Activated CD4-positive, alpha-beta T cell treated with anti-CD3 and anti-CD28 coated beads, Interleukin-2, amount 50 U/mL, for 1 hour (primary cell): ENCODE measurements at regions not wholly inside any gene's neighbourhood (a gene's known extent, or its start where the extent isn't known, plus 50 kb on each side); places are given as distances from the start of the nearest gene placed in this dataset.
"Not testable (repeated sequence)": the region's sequence is repeated elsewhere in the genome, so short reads cannot be mapped to it uniquely, and the experiment has no call there.

ENCODE experiments used
- DNase-seq: peaks from one replicate; pipeline ENCODE4 v3.0.0-alpha.2; 2020

DNA sequence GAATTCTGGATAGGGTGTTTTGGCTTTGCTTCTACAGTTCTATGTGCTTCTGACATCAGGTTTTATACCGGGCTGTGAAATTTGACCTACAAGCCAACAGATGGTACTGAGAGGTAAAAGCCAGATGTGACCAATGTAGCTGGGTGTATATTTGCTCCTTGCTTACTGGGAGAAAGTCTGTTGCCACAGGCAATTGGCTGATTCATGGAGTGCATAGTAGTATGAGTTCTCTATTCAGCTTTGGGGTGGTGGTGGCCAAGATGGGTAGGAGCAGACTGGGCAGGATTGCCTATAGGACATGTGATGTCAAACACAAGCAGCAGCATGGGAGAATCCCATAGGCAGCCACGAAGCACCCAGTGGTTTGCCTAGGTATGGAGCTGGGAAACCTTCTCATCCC is 1827.0 kb downstream of the C4orf33 start:
- no peak for DNase-seq

DNA sequence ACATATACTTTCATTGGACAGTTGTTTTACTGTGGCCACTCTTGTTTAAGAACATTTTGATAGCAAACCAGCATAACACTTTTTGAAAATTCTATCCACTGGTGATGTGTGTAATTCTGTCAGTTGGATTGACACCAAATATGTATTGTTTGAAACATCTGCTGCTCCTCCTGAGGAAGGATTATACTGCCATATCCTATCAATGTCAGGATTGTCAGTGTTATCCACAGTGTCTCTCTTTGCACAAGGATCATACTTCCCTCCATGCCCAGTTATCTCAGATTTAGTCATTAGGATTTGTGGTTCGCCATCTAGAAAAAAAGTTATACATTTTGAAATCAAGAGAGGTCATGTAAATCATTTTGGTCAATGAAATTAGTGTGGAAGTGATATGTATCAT is 1859.6 kb downstream of the C4orf33 start:
- DNase-seq: no peak

GRCh38 chr4:130985371-130985770 is 1889.4 kb downstream of the C4orf33 start:
- DNase-seq: no peak

DNA sequence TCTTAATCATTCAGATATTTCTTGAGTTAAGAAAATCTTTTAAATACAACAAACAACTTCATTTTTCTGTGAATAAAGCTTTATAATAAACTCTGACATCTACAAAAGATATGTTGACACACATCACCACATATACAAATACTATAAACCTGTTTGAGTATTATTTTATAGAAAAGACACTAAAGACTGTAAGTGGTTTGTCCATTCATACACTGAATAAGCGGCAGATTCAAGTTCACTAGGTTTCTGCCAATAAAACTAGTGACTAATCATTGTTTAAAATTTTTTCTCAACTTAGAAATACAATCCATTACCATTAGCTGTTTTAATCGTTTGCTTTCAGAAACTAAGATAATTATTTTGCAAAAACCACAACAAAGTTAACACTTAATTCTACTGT is 1900.0 kb downstream of the C4orf33 start:
- DNase-seq: no peak

- no peak for DNase-seq
Observed at GRCh38 chr4:131001371-131001770, 1905.4 kb downstream of the C4orf33 start.

DNA sequence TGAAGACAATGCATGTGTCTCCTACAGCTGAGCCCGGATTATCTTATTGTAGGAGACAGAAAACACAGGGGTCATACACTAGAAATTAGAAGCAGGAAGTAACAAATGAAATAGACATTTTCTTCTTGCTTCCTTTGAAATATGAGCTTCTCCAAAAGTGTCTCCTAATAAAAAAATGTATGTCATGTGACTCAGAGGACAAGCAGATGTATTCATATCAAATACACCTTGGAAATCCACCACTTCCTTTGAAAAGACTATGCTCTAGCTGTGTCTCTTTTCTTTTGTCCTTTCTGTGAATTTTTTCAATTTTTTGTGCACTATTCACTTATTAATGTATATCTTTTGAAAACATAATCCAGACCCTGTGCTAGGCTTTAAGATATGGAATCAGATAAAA is 1906.2 kb downstream of the C4orf33 start:
- DNase-seq: no peak

DNA sequence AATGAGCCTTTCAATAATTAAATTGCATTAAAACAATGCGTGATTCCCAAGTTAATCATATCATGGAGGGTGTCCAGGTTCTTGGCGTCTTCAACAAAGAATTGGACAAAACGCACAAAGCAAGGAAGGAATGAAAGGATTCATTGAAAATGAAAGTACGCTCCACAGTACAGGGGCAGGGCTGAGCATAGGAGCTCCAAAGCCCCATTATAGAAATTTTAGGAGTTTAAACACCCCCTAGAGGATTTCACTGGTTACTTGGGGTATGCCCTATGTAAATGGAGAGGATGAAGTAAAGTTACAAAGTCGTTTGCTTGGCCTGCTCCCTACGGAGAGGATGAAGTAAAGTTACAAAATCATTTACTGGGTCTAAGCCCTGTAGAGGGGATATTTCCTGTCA is 1910.4 kb downstream of the C4orf33 start:
- no peak for DNase-seq

DNA sequence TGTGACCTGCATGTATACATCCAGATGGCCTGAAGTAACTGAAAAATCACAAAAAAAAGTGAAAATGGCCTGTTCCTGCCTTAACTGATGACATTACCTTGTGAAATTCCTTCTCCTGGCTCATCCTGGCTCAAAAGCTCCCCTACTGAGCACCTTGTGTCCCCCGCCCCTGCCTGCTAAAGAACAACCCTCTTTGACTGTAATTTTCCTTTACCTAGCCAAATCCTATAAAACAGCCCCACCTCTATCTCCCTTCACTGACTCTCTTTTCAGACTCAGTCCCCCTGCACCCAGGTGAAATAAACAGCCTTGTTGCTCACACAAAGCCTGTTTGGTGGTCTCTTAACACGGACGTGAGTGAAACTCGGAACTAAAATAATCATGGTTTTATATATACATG is 1916.0 kb downstream of the C4orf33 start:
- DNase-seq: not testable (repeated sequence)

DNA sequence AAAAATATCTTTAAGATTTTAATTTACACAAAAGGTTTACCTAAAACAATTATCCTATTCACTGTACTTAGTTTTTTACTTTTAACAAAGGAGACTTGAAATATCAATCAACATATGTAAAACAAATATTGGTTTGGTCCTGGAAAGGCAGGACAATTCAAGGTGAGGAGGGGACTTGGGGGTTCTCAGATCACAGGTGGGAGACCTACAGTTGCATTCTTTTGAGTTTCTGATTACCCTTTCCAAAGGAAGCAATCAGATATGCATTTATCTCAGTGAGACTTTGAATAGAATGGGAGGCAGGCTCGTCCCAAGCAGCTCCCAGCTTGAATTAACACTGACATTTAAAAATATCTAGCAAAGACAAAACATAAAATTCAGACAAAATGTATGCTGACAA is 1917.3 kb downstream of the C4orf33 start:
- DNase-seq: no peak

DNA sequence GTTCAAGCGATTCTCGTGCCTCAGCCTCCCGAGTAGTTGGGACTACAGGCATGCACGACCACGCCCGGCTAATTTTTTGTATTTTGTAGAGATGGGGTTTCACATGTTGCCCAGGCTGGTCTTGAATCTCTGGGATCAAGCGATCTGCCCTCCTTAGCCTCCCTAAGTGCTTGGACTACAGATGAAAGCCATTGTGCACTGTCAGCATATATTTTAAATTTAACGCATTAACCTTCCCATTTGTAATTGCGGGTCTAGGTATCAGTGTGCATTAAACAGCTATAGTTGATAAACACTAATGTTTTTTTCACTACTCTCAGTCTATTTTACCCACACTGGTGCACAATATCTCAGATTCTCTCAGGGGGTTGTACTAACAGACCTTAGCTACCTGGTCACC is 1930.8 kb downstream of the C4orf33 start:
- DNase-seq: no peak

DNA sequence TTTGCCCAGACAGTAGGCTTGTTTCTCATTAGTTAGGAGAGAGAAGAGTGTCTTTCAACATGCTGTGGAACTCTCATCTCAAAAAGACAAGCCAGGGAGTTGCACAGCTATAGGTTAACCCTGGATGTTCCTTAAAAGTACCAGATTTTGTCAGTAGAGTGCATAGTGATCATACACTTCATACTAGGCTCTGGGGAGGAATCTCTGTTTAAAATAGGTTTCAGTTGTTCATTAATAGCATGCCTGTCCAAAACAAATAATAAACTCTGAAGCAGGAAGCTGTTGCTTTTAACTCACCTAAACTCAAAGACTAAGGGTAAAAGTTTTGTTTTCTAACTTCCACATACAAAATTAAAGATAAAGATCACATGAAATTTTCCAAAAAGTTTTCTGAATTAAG is 1948.4 kb downstream of the C4orf33 start:
- DNase-seq: no peak

DNA sequence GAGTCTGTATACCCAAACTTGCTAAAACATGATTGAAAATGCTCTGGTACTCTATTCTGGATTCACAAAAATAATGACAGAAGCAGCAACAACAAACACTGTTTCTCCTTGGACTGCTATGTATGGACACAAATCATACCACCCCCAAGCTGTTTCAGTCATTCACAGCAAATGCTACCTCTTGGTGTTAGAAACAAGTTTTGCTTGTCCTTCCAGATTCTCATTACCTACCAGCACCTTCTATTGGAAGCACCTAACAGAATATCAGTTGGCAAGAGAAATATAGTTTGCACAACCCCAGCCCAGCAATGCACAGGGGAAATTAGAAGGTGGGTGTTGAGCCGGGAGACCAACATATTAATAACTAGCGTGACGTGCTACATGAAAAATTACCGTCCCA is 1950.9 kb downstream of the C4orf33 start:
- no peak for DNase-seq

DNA sequence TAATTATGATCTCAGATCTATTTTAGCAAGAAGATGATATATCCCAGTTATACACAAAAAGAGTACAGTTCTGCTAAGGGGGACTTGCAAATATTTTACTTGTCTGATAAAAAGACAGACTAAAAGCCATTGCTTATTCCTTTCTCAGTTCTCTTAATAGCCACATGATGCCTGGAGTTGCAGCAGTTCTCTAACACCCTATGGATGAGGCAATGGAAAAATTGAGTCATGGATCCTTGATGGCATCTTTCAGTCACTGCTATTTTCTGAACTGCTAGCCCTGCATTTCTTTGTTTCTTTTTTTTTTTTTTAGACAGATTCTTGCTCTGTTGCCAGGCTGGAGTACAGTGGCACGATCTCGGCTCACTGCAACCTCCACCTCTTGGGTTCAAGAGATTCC is 1956.7 kb downstream of the C4orf33 start:
- DNase-seq: no peak

DNA sequence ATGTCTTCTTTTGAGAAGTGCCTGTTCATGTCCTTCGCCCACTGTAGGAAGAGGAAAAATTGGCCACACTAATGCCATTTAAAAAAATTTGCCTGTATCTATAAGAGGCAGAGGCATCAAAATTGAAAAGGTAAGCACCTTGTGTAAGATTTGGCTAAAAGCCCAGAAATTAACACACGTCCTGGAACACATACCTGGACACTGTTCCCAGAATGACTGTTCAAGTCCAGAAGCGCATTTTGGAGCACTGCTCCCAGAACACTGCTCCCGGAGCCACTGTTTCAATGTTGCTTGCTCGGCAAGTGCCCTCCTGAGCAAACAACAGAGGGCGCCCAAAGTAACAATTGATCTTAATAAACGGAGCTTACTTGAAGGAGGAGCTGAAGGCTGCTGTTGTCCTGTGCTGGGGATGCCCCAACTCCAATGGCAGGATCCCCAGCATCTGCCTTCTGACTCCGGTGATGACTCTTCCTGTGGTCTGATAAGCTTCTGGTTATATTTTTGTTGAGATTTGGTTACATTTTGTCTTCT is 1958.6 kb downstream of the C4orf33 start:
- DNase-seq: no peak

- no peak for DNase-seq
Observed at GRCh38 chr4:131061734-131062133, 1965.8 kb downstream of the C4orf33 start.

DNA sequence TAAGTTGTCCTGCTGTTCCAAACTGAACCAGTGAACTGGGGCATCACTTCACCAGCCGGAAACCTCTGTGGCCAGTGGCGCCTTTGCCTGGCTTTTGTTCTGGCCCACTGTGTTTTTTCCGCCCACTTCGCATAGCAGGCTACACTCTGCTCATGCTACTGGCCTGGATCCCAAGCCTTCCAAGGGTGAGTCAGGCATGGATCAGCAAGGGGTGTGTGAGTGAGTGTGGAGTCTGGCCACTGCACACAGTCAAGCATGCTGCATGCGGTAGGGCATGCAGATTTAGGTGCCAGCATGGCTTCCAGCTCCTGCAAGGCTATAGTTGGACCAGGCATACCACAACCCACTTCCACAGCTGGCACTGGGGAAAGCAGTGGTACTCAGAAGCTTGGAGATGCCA is 1967.9 kb downstream of the C4orf33 start:
- no peak for DNase-seq

DNA sequence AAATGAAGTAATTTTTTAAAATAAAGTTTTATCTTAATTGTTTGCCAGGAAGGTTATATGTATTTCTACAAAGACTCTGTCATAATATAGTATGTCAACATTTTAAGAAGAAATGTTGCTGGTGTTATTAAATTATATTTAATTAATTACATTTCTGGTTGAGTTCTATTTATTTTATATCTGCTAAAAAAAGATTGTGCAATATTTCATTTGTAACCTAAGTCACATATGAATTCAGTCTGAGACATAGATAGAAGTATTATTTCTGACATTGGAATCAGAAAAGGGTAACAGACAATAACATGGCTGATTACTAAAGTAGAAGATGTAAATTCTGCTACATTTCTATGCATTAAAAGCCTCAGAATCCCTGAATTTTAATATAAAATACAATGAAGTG is 1985.1 kb downstream of the C4orf33 start:
- DNase-seq: no peak

DNA sequence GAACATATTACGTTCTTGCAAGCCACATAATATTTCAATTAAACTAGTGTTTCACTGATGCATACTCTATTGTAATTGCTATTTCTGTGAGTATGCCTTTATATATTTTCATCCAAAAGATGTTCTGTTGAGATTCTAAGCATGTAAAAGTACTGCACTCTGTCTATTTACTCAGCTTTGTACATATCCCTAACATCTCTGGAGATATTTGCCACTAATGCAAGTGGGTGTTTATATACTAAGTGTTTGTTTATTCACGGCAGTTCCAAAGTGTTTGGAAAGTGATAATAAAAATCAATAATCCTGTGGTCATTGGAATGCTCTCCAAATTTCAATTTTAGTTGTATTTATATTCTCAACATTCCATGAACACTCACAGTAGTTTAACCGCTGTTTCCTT is 1989.0 kb downstream of the C4orf33 start:
- DNase-seq: no peak

- no peak for DNase-seq
Observed at GRCh38 chr4:131091896-131092295, 1995.9 kb downstream of the C4orf33 start.

GRCh38 chr4:131093303-131093702 is 1997.4 kb downstream of the C4orf33 start:
- DNase-seq: no peak

GRCh38 chr4:131098976-131099375 is 2003.0 kb downstream of the C4orf33 start:
- no peak for DNase-seq

GRCh38 chr4:131113273-131113672 is 2017.3 kb downstream of the C4orf33 start:
- DNase-seq: no peak

DNA sequence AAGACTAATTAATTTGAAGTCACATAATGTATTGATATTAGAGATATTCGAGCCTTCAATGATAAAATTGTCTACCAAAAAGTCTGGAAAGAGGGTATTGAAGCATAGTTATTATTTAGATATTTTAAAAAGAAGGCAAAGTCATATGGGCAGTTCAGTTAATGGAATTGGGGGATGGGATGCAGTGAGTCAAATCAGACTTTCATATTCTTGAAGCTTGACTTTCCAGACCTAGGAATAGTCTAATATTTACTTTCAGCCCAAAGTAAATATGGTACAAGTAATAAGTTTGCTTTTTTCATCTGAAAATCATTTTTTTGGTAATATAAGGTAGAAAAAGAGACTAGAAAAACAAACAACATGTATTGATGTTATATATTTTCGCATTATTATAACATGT is 2017.8 kb downstream of the C4orf33 start:
- DNase-seq: no peak

DNA sequence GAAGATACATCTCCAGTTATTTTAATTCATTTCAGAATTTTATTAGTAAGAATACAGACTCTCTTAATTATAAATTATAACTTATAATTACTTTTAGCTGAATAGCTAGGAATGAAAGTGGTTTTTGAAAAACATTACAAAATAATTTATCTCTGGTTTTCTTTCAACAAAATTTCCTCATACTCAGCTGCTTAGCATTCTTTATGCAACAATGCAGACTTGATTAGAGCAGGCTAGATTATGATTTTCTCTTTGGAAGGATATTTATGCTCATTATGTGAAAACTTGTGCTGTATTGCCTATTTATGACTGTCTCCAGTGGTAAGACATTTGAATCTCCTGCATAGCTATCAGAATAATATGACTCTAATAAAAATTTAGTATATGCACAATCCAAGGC is 2023.7 kb downstream of the C4orf33 start:
- DNase-seq: no peak

- DNase-seq: no peak
Observed at GRCh38 chr4:131137196-131137595, 2011.9 kb upstream of the PCDH10 start.

GRCh38 chr4:131159261-131159660 is 1989.8 kb upstream of the PCDH10 start:
- no peak for DNase-seq
